Activated CD4-positive, alpha-beta T cell treated with anti-CD3 and anti-CD28 coated beads for 36 hours (primary cell): ENCODE measurements at regions not wholly inside any gene's neighbourhood (a gene's known extent, or its start where the extent isn't known, plus 50 kb on each side); places are given as distances from the start of the nearest gene placed in this dataset.

Experiments used
- ATAC-seq: fragments of 200-7000 bp; cut with Tn5 transposase; one replicate; pipeline ENCODE4 v1.10.0; 2021; ENCODE audit warnings: mild to moderate bottlenecking, moderate library complexity
- CTCF ChIA-PET: fragments of 350-600 bp; sonication (Branson Sonifier 250); formaldehyde crosslinking; loops from one replicate; lab custom pipeline; 2021; ENCODE audit warnings: antibody characterized with exemption; lab: Charles Lee
- POLR2A ChIA-PET: fragments of 350-600 bp; sonication (Branson Sonifier 250); formaldehyde crosslinking; loops from one replicate; lab custom pipeline; 2021; ENCODE audit warnings: antibody characterized with exemption, inconsistent platforms; lab: Charles Lee
- DNase-seq: peaks from one replicate; pipeline ENCODE4 v3.0.0-alpha.2; 2020
- H3K27ac Mint-ChIP-seq: one replicate; pipeline ENCODE4 v1.8.0; 2021; ENCODE audit warnings: mixed read lengths
- H3K27me3 Mint-ChIP-seq: one replicate; pipeline ENCODE4 v1.8.0; 2021; ENCODE audit warnings: mixed read lengths
- H3K36me3 Mint-ChIP-seq: one replicate; pipeline ENCODE4 v1.8.0; 2021; ENCODE audit warnings: low read depth, mixed read lengths
- H3K4me1 Mint-ChIP-seq: one replicate; pipeline ENCODE4 v1.8.0; 2021; ENCODE audit warnings: mixed read lengths
- H3K4me3 Mint-ChIP-seq: one replicate; pipeline ENCODE4 v1.8.0; 2021; ENCODE audit warnings: mild to moderate bottlenecking, moderate library complexity, mixed read lengths
- H3K9me3 Mint-ChIP-seq: one replicate; pipeline ENCODE4 v1.8.0; 2021; ENCODE audit warnings: low read depth, mixed read lengths
- intact Hi-C, 2 experiments: fragments of 100-400 bp; cut with DNase I in 1 of 2; cut with micrococcal nuclease in 1 of 2; formaldehyde crosslinking; loops; one replicate each; pipeline versions ENCODE4 v1.14.2 to v1.15.1; 2022 to 2024; cut with DNase I, micrococcal nuclease

DNA sequence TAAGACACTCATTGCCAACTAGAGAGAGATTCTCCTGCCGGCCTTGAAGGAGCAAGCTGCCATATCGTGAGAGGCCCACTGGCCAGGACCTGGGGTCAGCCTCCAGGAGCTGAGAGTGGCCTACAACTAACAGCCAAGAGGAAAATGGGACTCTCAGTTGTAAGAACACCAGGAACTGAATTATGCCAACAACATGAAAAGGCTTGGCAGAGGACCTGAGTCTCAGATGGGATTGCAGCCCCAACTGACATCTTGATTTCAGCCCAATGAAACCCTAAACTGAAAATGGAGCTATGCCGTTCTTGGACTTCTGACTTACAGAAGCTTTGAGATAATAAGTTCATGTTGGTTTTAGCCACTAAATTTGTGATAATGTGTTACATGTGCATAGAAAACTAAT, 193.5 kb upstream of the LRFN2 start:
- Mint-ChIP-seq H3K36me3 (no peaks in the 10 kb centered on the region), H3K4me1 (no peaks in the 10 kb centered on the region), H3K4me3 (no peak overlapping the region), H3K27me3 (peaks cover 6% of the 10 kb centered on the region), H3K9me3 (no peaks in the 10 kb centered on the region), H3K27ac (no peak overlapping the region)
- intact Hi-C loops, result no loop called here
- ChIA-PET POLR2A (no interaction called here), CTCF (interaction anchor here (0.7 kb wide), 2 partner anchors 126 to 292 kb away, joined by 3 read pairs; partner anchors contain the start of gene NFYA)
- DNase-seq (no peak), ATAC-seq (no peak)

- POLR2A ChIA-PET, result interaction anchor here (0.7 kb wide), 1 partner anchor 29 kb away, joined by 9 read pairs; no protein-coding TSS in a partner anchor
Measured at GRCh38 chr6:40779409-40779808, 192.2 kb upstream of the LRFN2 start.

DNA sequence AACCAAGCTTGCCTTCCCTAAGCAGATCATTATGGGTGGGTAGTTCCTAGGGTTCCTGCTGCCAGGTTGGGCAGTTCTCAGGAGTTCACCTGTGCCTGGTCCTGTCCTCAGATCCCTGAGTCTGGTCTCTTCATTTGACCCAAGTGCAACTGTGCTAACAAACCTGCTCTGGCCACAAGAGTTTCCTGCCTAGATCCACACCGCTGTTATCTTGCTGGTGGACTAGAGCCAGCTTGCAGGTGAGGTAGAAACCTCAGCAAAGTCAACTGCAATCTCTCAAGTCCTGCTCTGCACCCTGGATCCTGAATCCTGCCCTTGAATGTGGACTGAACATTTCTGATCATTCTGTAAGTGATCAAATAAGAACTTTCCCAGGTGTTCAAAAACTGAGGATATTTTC, 191.8 kb upstream of the LRFN2 start:
- H3K27ac Mint-ChIP-seq, result no peak overlapping the region
- no peak for ATAC-seq
- no peaks in the 10 kb centered on the region for H3K36me3 Mint-ChIP-seq
- intact Hi-C loops, result no loop called here
- no peaks in the 10 kb centered on the region for H3K9me3 Mint-ChIP-seq
- DNase-seq, result no peak
- H3K27me3 Mint-ChIP-seq, result peaks cover 11% of the 10 kb centered on the region
- ChIA-PET POLR2A (no interaction called here), CTCF (no interaction called here)
- no peaks in the 10 kb centered on the region for H3K4me1 Mint-ChIP-seq
- H3K4me3 Mint-ChIP-seq, result no peak overlapping the region

More at GRCh38 chr6:40779409-40779808, 192.2 kb upstream of the LRFN2 start:
- H3K27ac Mint-ChIP-seq, result no peak overlapping the region
- CTCF ChIA-PET, result interaction anchor here (0.5 kb wide), 1 partner anchor 102 kb away, joined by 3 read pairs; no protein-coding TSS in a partner anchor
- H3K9me3 Mint-ChIP-seq, result no peaks in the 10 kb centered on the region
- DNase-seq, result no peak
- intact Hi-C loops, result no loop called here
- no peaks in the 10 kb centered on the region for H3K4me1 Mint-ChIP-seq
- no peak for ATAC-seq
- H3K36me3 Mint-ChIP-seq, result no peaks in the 10 kb centered on the region
- no peak overlapping the region for H3K4me3 Mint-ChIP-seq
- peaks cover 10% of the 10 kb centered on the region for H3K27me3 Mint-ChIP-seq

DNA sequence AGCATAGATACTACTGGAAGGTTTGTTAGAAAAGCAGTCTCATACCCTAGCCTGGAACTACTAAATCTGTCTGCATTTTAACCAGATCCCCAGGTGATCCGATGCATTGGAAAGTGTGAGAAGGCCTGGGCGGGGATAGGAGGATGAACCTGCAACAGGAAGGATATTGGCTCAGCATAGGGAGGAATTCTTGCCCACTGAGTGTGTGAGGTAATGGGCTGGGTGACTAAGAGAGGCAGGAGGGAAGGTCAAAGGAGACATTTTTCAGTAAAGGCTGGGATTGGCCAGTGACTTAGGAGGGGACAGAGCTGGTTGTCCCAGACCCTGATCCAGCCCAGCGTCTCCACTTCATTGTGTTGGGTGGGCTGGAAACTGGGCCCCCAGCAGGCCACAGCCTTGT, 191.0 kb upstream of the LRFN2 start:
- intact Hi-C loops, result no loop called here
- Mint-ChIP-seq H3K4me3 (no peak overlapping the region), H3K36me3 (no peaks in the 10 kb centered on the region), H3K9me3 (no peaks in the 10 kb centered on the region), H3K4me1 (no peaks in the 10 kb centered on the region), H3K27me3 (peaks cover 9% of the 10 kb centered on the region), H3K27ac (no peak overlapping the region)
- POLR2A ChIA-PET, result no interaction called here
- ATAC-seq, result no peak
- no peak for DNase-seq
- CTCF ChIA-PET, result no interaction called here

DNA sequence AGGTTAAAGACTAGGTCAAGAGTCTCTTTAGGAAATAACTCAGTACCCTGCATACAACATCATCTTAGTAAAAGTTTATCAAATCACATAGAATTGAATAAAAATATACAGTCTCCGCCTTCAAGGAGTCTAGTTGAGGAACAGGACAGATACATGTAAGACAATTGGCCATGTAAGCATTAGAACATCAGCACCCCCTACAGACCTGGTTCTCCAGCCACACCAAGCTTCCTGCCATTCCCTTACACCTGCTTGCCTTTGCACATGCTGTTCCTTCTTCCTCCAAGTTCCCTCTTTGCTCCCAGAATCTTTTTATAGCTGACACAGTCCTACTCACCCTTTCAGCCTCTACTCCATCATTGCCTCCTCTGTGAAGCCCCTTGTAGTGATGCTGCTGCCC, 187.8 kb upstream of the LRFN2 start:
- intact Hi-C loops, result no loop called here
- ATAC-seq (no peak), DNase-seq (no peak)
- Mint-ChIP-seq H3K36me3 (no peaks in the 10 kb centered on the region), H3K4me3 (no peak overlapping the region), H3K9me3 (peaks cover 2% of the 10 kb centered on the region), H3K4me1 (no peaks in the 10 kb centered on the region), H3K27me3 (peaks cover 11% of the 10 kb centered on the region), H3K27ac (no peak overlapping the region)
- CTCF ChIA-PET, result interaction anchor here (1.2 kb wide), 1 partner anchor 14 kb away, joined by 3 read pairs; no protein-coding TSS in a partner anchor
- POLR2A ChIA-PET, result interaction anchor here (0.5 kb wide), 1 partner anchor 794 kb away, joined by 3 read pairs; no protein-coding TSS in a partner anchor

- Mint-ChIP-seq H3K9me3 (peaks cover 2% of the 10 kb centered on the region), H3K4me1 (no peaks in the 10 kb centered on the region), H3K27me3 (peaks cover 11% of the 10 kb centered on the region), H3K4me3 (no peak overlapping the region), H3K36me3 (no peaks in the 10 kb centered on the region), H3K27ac (no peak overlapping the region)
- intact Hi-C loops, result no loop called here
- ChIA-PET POLR2A (no interaction called here), CTCF (no interaction called here)
- ATAC-seq, result no peak
- DNase-seq, result no peak
Measured at GRCh38 chr6:40770794-40771193, 183.6 kb upstream of the LRFN2 start.

DNA sequence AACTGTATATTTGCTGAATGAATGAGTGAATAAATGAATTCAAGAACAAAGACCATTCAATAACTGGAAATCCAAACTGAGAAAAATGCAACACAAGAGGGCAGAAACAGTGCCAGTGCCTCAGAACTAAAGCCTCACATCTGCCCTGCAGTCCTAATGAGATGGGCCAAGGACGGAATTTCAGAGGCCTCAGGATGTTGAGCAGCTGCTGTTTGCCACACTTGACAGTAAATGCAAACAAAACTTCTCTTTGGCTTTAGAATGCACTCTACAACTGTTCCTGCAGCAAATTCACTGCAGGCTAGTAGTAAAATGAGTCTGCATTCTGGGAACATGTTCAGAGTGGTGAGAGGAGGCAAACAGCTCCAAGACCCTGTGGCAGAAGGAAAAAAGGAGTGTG, 177.6 kb upstream of the LRFN2 start:
- Mint-ChIP-seq H3K4me3 (no peak overlapping the region), H3K27ac (no peak overlapping the region), H3K9me3 (no peaks in the 10 kb centered on the region), H3K27me3 (no peaks in the 10 kb centered on the region), H3K4me1 (no peaks in the 10 kb centered on the region), H3K36me3 (no peaks in the 10 kb centered on the region)
- CTCF ChIA-PET, result no interaction called here
- POLR2A ChIA-PET, result no interaction called here
- DNase-seq (no peak), ATAC-seq (no peak)
- intact Hi-C loops, result no loop called here

DNA sequence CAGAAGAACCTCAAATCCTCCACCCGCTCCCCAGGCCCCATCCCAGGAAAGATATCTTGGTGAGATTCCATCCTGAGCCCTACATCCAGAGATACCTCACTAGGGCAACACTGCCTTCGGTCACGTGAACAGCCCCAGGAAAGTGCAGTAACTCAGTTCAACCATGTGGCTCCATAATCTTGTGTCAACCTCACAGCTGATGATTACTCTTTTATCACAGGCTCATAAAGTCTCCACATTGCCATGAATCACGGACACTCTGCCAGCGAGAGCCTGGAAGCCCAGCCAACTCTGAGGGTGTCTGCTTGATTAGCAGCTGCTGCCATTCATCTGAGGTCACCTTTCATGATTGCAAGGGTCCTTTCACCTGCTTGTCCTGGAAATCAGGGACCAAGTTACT, 175.8 kb upstream of the LRFN2 start:
- Mint-ChIP-seq H3K9me3 (no peaks in the 10 kb centered on the region), H3K4me1 (no peaks in the 10 kb centered on the region), H3K27me3 (peaks cover 3% of the 10 kb centered on the region), H3K36me3 (no peaks in the 10 kb centered on the region), H3K4me3 (no peak overlapping the region), H3K27ac (no peak overlapping the region)
- ATAC-seq (no peak), DNase-seq (no peak)
- CTCF ChIA-PET, result no interaction called here
- intact Hi-C loops, result no loop called here
- POLR2A ChIA-PET, result no interaction called here

- ATAC-seq (no peak), DNase-seq (no peak)
- H3K27me3 Mint-ChIP-seq, result peaks cover 22% of the 10 kb centered on the region
- no peak overlapping the region for H3K4me3 Mint-ChIP-seq
- intact Hi-C loops, result no loop called here
- ChIA-PET CTCF (interaction anchor here (0.7 to 1.0 kb wide), 3 partner anchors 15 to 473 kb away, joined by 3 read pairs; no protein-coding TSS in a partner anchor), POLR2A (interaction anchor here (0.6 kb wide), 1 partner anchor 237 kb away, joined by 3 read pairs; no protein-coding TSS in a partner anchor)
- no peaks in the 10 kb centered on the region for H3K4me1 Mint-ChIP-seq
- H3K9me3 Mint-ChIP-seq, result no peaks in the 10 kb centered on the region
- H3K27ac Mint-ChIP-seq, result no peak overlapping the region
- H3K36me3 Mint-ChIP-seq, result no peaks in the 10 kb centered on the region
Measured at GRCh38 chr6:40760887-40761286, 173.7 kb upstream of the LRFN2 start.

DNA sequence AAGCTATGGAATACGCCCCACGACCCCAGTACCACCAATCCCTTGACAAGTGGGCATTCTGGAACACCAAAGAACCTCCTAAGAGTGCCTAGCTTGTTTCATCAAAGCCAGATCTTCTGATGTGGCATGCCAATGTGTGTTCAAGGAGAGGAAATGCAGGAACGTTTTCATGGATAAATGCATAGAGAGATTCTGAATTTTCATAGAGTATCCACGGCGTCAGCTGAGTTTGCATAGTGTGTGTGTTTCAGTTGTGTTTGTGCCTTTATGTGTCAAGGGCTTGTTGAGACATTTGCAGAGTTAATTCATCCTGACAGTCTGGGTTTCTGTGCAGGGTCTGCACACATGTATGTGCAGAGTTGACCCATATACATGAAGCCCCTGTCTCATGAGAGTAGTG, 172.7 kb upstream of the LRFN2 start:
- intact Hi-C loops, result no loop called here
- POLR2A ChIA-PET, result no interaction called here
- Mint-ChIP-seq H3K27me3 (peaks cover 30% of the 10 kb centered on the region), H3K4me3 (no peak overlapping the region), H3K9me3 (no peaks in the 10 kb centered on the region), H3K27ac (no peak overlapping the region), H3K4me1 (peaks cover 4% of the 10 kb centered on the region), H3K36me3 (no peaks in the 10 kb centered on the region)
- DNase-seq (no peak), ATAC-seq (no peak)
- CTCF ChIA-PET, result interaction anchor here (1.1 kb wide), 1 partner anchor 15 kb away, joined by 3 read pairs; no protein-coding TSS in a partner anchor

GRCh38 chr6:40759264-40759663, 172.1 kb upstream of the LRFN2 start:
- no peak for DNase-seq
- Mint-ChIP-seq H3K36me3 (no peaks in the 10 kb centered on the region), H3K9me3 (no peaks in the 10 kb centered on the region), H3K4me3 (no peak overlapping the region), H3K4me1 (peaks cover 4% of the 10 kb centered on the region), H3K27ac (no peak overlapping the region), H3K27me3 (peaks cover 33% of the 10 kb centered on the region)
- no peak for ATAC-seq
- ChIA-PET CTCF (interaction anchor here (0.8 to 1.1 kb wide), 2 partner anchors 14 to 410 kb away, joined by 3 read pairs; no protein-coding TSS in a partner anchor), POLR2A (no interaction called here)
- intact Hi-C loops, result no loop called here

GRCh38 chr6:40755749-40756452, 168.7 kb upstream of the LRFN2 start:
- intact Hi-C loops, result no loop called here
- peaks cover 45% of the 10 kb centered on the region for H3K27me3 Mint-ChIP-seq
- no peaks in the 10 kb centered on the region for H3K9me3 Mint-ChIP-seq
- H3K4me1 Mint-ChIP-seq, result peaks cover 4% of the 10 kb centered on the region
- peak; percentile 58 for ATAC-seq
- no peak overlapping the region for H3K27ac Mint-ChIP-seq
- ChIA-PET CTCF (no interaction called here), POLR2A (no interaction called here)
- no peaks in the 10 kb centered on the region for H3K36me3 Mint-ChIP-seq
- DNase-seq, result peak; percentile 21
- H3K4me3 Mint-ChIP-seq, result no peak overlapping the region
